ENCODE measurements at regions not wholly inside any gene's neighbourhood (a gene's known extent, or its start where the extent isn't known, plus 50 kb on each side); places are given as distances from the start of the nearest gene placed in this dataset.

- H3K27me3 ChIP-seq (ENCODE audit: insufficient read depth, low read length), result no peaks in the 10 kb centered on the region
- TF ChIP-seq CTCF (IDR thresholded peaks at IDR 0.05; ENCODE audit: extremely low read depth, low read depth, low read length), result no peak
Observed at GRCh38 chr3:31145062-31145461, 250.6 kb upstream of the GADL1 start.

DNA sequence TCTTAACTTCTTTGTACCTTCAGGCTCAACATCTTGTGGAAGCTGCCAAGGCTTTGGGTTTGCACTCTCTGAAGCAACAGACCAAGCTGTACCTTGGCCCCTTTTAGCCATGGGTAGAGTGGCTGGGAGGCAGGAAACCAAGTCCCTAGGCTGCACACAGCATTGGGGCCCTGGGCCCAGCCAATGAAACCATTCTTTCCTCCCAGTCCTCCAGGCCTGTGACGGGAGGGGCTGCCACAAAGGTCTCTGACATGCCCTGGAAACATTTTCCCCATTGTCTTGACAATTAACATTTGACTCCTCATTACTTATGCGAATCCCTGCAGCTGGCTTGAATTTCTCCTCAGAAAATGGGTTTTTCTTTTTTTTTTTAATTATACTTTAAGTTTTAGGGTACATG, 253.1 kb upstream of the GADL1 start:
- Histone ChIP-seq H3K27ac (ENCODE audit: low read depth, low read length) (no peak overlapping the region), H3K9me3 (ENCODE audit: low read depth, low read length) (no peaks in the 10 kb centered on the region), H3K4me3 (ENCODE audit: insufficient read depth, low read length) (no peak overlapping the region), H3K4me2 (ENCODE audit: insufficient read depth, low read length) (no peak overlapping the region), H3K4me1 (ENCODE audit: insufficient read depth, low read length) (no peaks in the 10 kb centered on the region), H3K79me2 (ENCODE audit: insufficient read depth, low read length) (no peaks in the 10 kb centered on the region), H3K27me3 (ENCODE audit: insufficient read depth, low read length) (no peaks in the 10 kb centered on the region), H2AFZ (ENCODE audit: low read length) (no peak overlapping the region), H3K36me3 (ENCODE audit: insufficient read depth, low read length) (no peaks in the 10 kb centered on the region), H4K20me1 (ENCODE audit: insufficient read depth, low read length) (no peaks in the 10 kb centered on the region)
- DNase-seq (ENCODE audit: insufficient read length, low spot score, missing footprints), result no peak
- TF ChIP-seq CTCF (IDR thresholded peaks at IDR 0.05; ENCODE audit: extremely low read depth, low read depth, low read length), result no peak

More at GRCh38 chr3:31145062-31145461, 250.6 kb upstream of the GADL1 start:
- Histone ChIP-seq H3K4me1 (ENCODE audit: insufficient read depth, low read length) (no peaks in the 10 kb centered on the region), H2AFZ (ENCODE audit: low read length) (no peak overlapping the region), H3K79me2 (ENCODE audit: insufficient read depth, low read length) (no peaks in the 10 kb centered on the region), H3K9me3 (ENCODE audit: low read depth, low read length) (no peaks in the 10 kb centered on the region), H4K20me1 (ENCODE audit: insufficient read depth, low read length) (no peaks in the 10 kb centered on the region), H3K4me2 (ENCODE audit: insufficient read depth, low read length) (no peak overlapping the region), H3K4me3 (ENCODE audit: insufficient read depth, low read length) (no peak overlapping the region), H3K36me3 (ENCODE audit: insufficient read depth, low read length) (no peaks in the 10 kb centered on the region), H3K27ac (ENCODE audit: low read depth, low read length) (no peak overlapping the region)
- DNase-seq (ENCODE audit: insufficient read length, low spot score, missing footprints), result no peak

GRCh38 chr3:31157047-31157694, 262.7 kb upstream of the GADL1 start:
- no peak for DNase-seq (ENCODE audit: insufficient read length, low spot score, missing footprints)
- Histone ChIP-seq H3K4me2 (ENCODE audit: insufficient read depth, low read length) (no peak overlapping the region), H3K4me1 (ENCODE audit: insufficient read depth, low read length) (peaks cover 2% of the 10 kb centered on the region), H2AFZ (ENCODE audit: low read length) (no peak overlapping the region), H3K9me3 (ENCODE audit: low read depth, low read length) (no peaks in the 10 kb centered on the region), H3K27me3 (ENCODE audit: insufficient read depth, low read length) (no peaks in the 10 kb centered on the region), H3K79me2 (ENCODE audit: insufficient read depth, low read length) (no peaks in the 10 kb centered on the region), H4K20me1 (ENCODE audit: insufficient read depth, low read length) (no peaks in the 10 kb centered on the region), H3K4me3 (ENCODE audit: insufficient read depth, low read length) (no peak overlapping the region), H3K36me3 (ENCODE audit: insufficient read depth, low read length) (no peaks in the 10 kb centered on the region), H3K27ac (ENCODE audit: low read depth, low read length) (no peak overlapping the region)
- no peak for TF ChIP-seq CTCF (IDR thresholded peaks at IDR 0.05; ENCODE audit: extremely low read depth, low read depth, low read length)

GRCh38 chr3:31157893-31158620, 263.6 kb upstream of the GADL1 start:
- Histone ChIP-seq H3K4me1 (ENCODE audit: insufficient read depth, low read length) (peaks cover 2% of the 10 kb centered on the region), H3K27me3 (ENCODE audit: insufficient read depth, low read length) (no peaks in the 10 kb centered on the region), H4K20me1 (ENCODE audit: insufficient read depth, low read length) (no peaks in the 10 kb centered on the region), H3K4me3 (ENCODE audit: insufficient read depth, low read length) (no peak overlapping the region), H3K4me2 (ENCODE audit: insufficient read depth, low read length) (no peak overlapping the region), H2AFZ (ENCODE audit: low read length) (no peak overlapping the region), H3K36me3 (ENCODE audit: insufficient read depth, low read length) (no peaks in the 10 kb centered on the region), H3K9me3 (ENCODE audit: low read depth, low read length) (no peaks in the 10 kb centered on the region), H3K79me2 (ENCODE audit: insufficient read depth, low read length) (no peaks in the 10 kb centered on the region), H3K27ac (ENCODE audit: low read depth, low read length) (no peak overlapping the region)
- no peak for DNase-seq (ENCODE audit: insufficient read length, low spot score, missing footprints)
- TF ChIP-seq CTCF (IDR thresholded peaks at IDR 0.05; ENCODE audit: extremely low read depth, low read depth, low read length), result no peak
